ENCODE measurements at regions not wholly inside any gene's neighbourhood (a gene's known extent, or its start where the extent isn't known, plus 50 kb on each side); places are given as distances from the start of the nearest gene placed in this dataset.

GRCh38 chr4:4675051-4675581 is 133.3 kb upstream of the STX18 start:
- WGBS (ENCODE audit: insufficient coverage, low coverage, missing lambda C conversion rate), result 4% methylated on average over 3 of the region's 3 CpGs
- no TSS peak for BruUV-seq (replicated peaks)
- in situ Hi-C loops (cut with MboI) (no loop called here), intact Hi-C loops (cut with micrococcal nuclease) (loop anchor here (10.0 kb wide), 1 partner anchor 200 kb away; no protein-coding TSS in a partner anchor)
- no peaks in the 10 kb centered on the region for H3K36me3 ChIP-seq (ENCODE audit: control insufficient read depth, insufficient read depth, low read length)
- FAIRE-seq (no peak), DNase-seq (ENCODE audit: extremely low read depth in 1 of 4, low spot score in 3 of 4) (no peak), ATAC-seq (no peak)
- no peaks in the 10 kb centered on the region for H3K9me3 ChIP-seq (replicated peaks; ENCODE audit: control insufficient read depth, insufficient read depth, low read depth, low read length)
- TF ChIP-seq KLF13 (tag; IDR thresholded peaks at IDR 0.05; ENCODE audit: borderline replicate concordance, low read depth) (no peak), HDAC1 (IDR thresholded peaks at IDR 0.05) (0 out of 4 replicates have a peak, but pooled peaks of 1 of the 2 experiments have one; percentile 13), FOSL1 (tag; conservative IDR thresholded peaks at IDR 0.05) (no peak), ATF1 (CRISPR knock-in tag; IDR thresholded peaks at IDR 0.05) (no peak), ATF1 (tag; IDR thresholded peaks at IDR 0.05) (no peak)
- peaks cover 0 to 4% of the 10 kb centered on the region in 2 experiments; a peak in 3 of 5 replicates for H3K27me3 ChIP-seq (ENCODE audit: control insufficient read depth in 2 of 2, insufficient read depth in 2 of 2, low read length in 2 of 2)
- ChIA-PET POLR2A (no interaction called here), CTCF (ENCODE audit: low intra/inter-chr PET ratio) (no interaction called here)
- no peaks in the 10 kb centered on the region for H3K79me2 ChIP-seq (ENCODE audit: control insufficient read depth, insufficient read depth, low read length)
- H3K9me1 ChIP-seq (ENCODE audit: control insufficient read depth, insufficient read depth, low read length), result no peaks in the 10 kb centered on the region
- no peak overlapping the region for H3K4me2 ChIP-seq (ENCODE audit: insufficient read depth, low read length)
- H3K4me3 ChIP-seq, result no peak overlapping the region
- no peak overlapping the region for H3K9ac ChIP-seq (ENCODE audit: insufficient read depth in 1 of 2, low read depth in 2 of 2, low read length in 2 of 2)
- H4K20me1 ChIP-seq (replicated peaks; ENCODE audit: control insufficient read depth, insufficient read depth, low read length), result no peaks in the 10 kb centered on the region
- no peak overlapping the region for H2AFZ ChIP-seq (ENCODE audit: low read depth, low read length)
- peaks cover 0 to 5% of the 10 kb centered on the region in 2 experiments; a peak in 2 of 5 replicates for H3K4me1 ChIP-seq (replicated peaks in 1 of 2; ENCODE audit: control insufficient read depth in 2 of 2, insufficient read depth in 2 of 2, low read length in 2 of 2)
- H3K27ac ChIP-seq (ENCODE audit: extremely low read depth, low read depth, low read length), result no peak overlapping the region

GRCh38 chr4:4673070-4673469 is 131.2 kb upstream of the STX18 start:
- CTCF ChIA-PET (ENCODE audit: low intra/inter-chr PET ratio), result no interaction called here
- POLR2A ChIA-PET, result interaction anchor here (0.5 to 1.3 kb wide), 7 partner anchors 10 to 425 kb away, joined by 3 read pairs; partner anchors contain the start of gene TMEM128
- no TSS peak for BruUV-seq (replicated peaks)
- H3K36me3 ChIP-seq (ENCODE audit: control insufficient read depth, insufficient read depth, low read length), result no peaks in the 10 kb centered on the region
- H3K9me3 ChIP-seq (replicated peaks; ENCODE audit: control insufficient read depth, insufficient read depth, low read depth, low read length), result no peaks in the 10 kb centered on the region
- ATAC-seq, result peak; percentile 100
- WGBS (ENCODE audit: insufficient coverage, low coverage, missing lambda C conversion rate), result 2% methylated on average over 18 of the region's 19 CpGs
- DNase-seq (ENCODE audit: extremely low read depth in 1 of 4, low spot score in 3 of 4), result peak; percentile 97 to 100 (median 100)
- no peaks in the 10 kb centered on the region for H3K9me1 ChIP-seq (ENCODE audit: control insufficient read depth, insufficient read depth, low read length)
- no peak overlapping the region for H3K27ac ChIP-seq (ENCODE audit: extremely low read depth, low read depth, low read length)
- H2AFZ ChIP-seq (ENCODE audit: low read depth, low read length), result peak overlapping the region; percentile 50; the same call in 1 of the 2 replicates
- intact Hi-C loops (cut with micrococcal nuclease) (loop anchor here (10.0 kb wide), 1 partner anchor 202 kb away; no protein-coding TSS in a partner anchor), in situ Hi-C loops (cut with MboI) (no loop called here)
- peaks cover 7 to 12% of the 10 kb centered on the region in 2 experiments; a peak in 4 of 5 replicates for H3K4me1 ChIP-seq (replicated peaks in 1 of 2; ENCODE audit: control insufficient read depth in 2 of 2, insufficient read depth in 2 of 2, low read length in 2 of 2)
- no peak overlapping the region for H3K4me3 ChIP-seq
- peaks cover 0 to 2% of the 10 kb centered on the region in 2 experiments; a peak in 1 of 5 replicates for H3K27me3 ChIP-seq (ENCODE audit: control insufficient read depth in 2 of 2, insufficient read depth in 2 of 2, low read length in 2 of 2)
- H3K4me2 ChIP-seq (ENCODE audit: insufficient read depth, low read length), result peak overlapping the region; percentile 55
- no peaks in the 10 kb centered on the region for H3K79me2 ChIP-seq (ENCODE audit: control insufficient read depth, insufficient read depth, low read length)
- peak; percentile 100 for FAIRE-seq
- H3K9ac ChIP-seq (ENCODE audit: insufficient read depth in 1 of 2, low read depth in 2 of 2, low read length in 2 of 2), result no peak overlapping the region
- no peaks in the 10 kb centered on the region for H4K20me1 ChIP-seq (replicated peaks; ENCODE audit: control insufficient read depth, insufficient read depth, low read length)
- TF ChIP-seq ZBTB34 (CRISPR knock-in tag; IDR thresholded peaks at IDR 0.05), result no peak
- no peak for TF ChIP-seq EP300 (IDR thresholded peaks at IDR 0.05; ENCODE audit: low read length)
- no peak for TF ChIP-seq UBTF (IDR thresholded peaks at IDR 0.05; ENCODE audit: borderline replicate concordance in 1 of 2, low read depth in 2 of 2, low read length in 2 of 2)
- TF ChIP-seq HDAC1 (IDR thresholded peaks at IDR 0.05), result peak in 1 of 2 experiments; percentile 17; a peak in 1 of 4 replicates
- no peak for TF ChIP-seq RBM15 (IDR thresholded peaks at IDR 0.05; ENCODE audit: insufficient read depth, low read length)
- no peak for TF ChIP-seq TARDBP (IDR thresholded peaks at IDR 0.05)
- TF ChIP-seq ZKSCAN3 (CRISPR knock-in tag; IDR thresholded peaks at IDR 0.05), result no peak

Measured in K562 (cell line).